Vagina (tissue), 2 donors: ENCODE measurements at regions not wholly inside any gene's neighbourhood (a gene's known extent, or its start where the extent isn't known, plus 50 kb on each side); places are given as distances from the start of the nearest gene placed in this dataset.

Experiments
- POLR2A ChIP-seq, 2 donors: fragments of 450-650 bp; IDR thresholded peaks; one replicate each; pipeline ENCODE4 v1.6.1; 2017; ENCODE audit warnings: antibody characterized with exemption in 2 of 2, mild to moderate bottlenecking in 2 of 2, moderate library complexity in 2 of 2
- POLR2AphosphoS5 ChIP-seq, 2 donors: sonication (generic); formaldehyde crosslinking; IDR thresholded peaks; one replicate each; pipeline ENCODE4 v1.9.0; 2017; ENCODE audit warnings: antibody characterized with exemption in 2 of 2, mild to moderate bottlenecking in 2 of 2, low read depth in 1 of 2; ENCODE audit not compliant: insufficient read depth in 1 of 2
- TF ChIP-seq, protein P1 (sequence below), 3 experiments: fragments of 450-650 bp in 2 of 3; fragments of 200-600 bp in 1 of 3; sonication (generic) in 1 of 3; IDR thresholded peaks; one replicate each; pipeline ENCODE4 v1.5.1; 2017 to 2019; ENCODE audit warnings: antibody characterized with exemption in 3 of 3, mild to moderate bottlenecking in 2 of 3, moderate library complexity in 2 of 3

DNA sequence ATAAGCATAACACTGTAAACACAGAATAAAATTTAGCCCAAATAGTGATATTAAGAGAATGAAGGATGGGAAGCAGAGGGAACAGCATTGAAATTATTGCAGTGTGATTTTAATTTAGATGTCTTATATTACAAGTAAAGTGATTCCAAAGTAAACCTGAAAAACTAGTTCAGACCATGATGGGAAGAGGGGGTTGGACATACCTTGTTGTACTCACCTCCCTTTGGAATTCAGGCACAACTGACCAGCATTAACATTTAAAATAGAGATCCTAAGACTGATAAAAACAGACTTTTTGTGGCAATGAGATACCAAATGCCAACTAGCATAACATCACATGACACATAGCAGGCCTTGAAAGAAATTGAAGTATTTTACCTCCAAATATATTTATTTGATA lies 210.0 kb upstream of the ADRA1D start:
- TF ChIP-seq, protein P1, sequence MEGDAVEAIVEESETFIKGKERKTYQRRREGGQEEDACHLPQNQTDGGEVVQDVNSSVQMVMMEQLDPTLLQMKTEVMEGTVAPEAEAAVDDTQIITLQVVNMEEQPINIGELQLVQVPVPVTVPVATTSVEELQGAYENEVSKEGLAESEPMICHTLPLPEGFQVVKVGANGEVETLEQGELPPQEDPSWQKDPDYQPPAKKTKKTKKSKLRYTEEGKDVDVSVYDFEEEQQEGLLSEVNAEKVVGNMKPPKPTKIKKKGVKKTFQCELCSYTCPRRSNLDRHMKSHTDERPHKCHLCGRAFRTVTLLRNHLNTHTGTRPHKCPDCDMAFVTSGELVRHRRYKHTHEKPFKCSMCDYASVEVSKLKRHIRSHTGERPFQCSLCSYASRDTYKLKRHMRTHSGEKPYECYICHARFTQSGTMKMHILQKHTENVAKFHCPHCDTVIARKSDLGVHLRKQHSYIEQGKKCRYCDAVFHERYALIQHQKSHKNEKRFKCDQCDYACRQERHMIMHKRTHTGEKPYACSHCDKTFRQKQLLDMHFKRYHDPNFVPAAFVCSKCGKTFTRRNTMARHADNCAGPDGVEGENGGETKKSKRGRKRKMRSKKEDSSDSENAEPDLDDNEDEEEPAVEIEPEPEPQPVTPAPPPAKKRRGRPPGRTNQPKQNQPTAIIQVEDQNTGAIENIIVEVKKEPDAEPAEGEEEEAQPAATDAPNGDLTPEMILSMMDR (IDR thresholded peaks at IDR 0.05) = no peak
- TF ChIP-seq POLR2A (IDR thresholded peaks at IDR 0.05) = no peak
- TF ChIP-seq POLR2AphosphoS5 (IDR thresholded peaks at IDR 0.05; ENCODE audit: insufficient read depth in 1 of 2, low read depth in 1 of 2) = no peak
